ENCODE measurements at regions not wholly inside any gene's neighbourhood (a gene's known extent, or its start where the extent isn't known, plus 50 kb on each side); places are given as distances from the start of the nearest gene placed in this dataset.

- no peak overlapping the region for H3K27ac ChIP-seq
- H3K27me3 ChIP-seq (ENCODE audit: low read depth), result no peaks in the 10 kb centered on the region
- H3K4me3 ChIP-seq, result no peak overlapping the region
- H3K36me3 ChIP-seq, result no peaks in the 10 kb centered on the region
- ATAC-seq, result no peak
- no peak for DNase-seq
- no peaks in the 10 kb centered on the region for H3K4me1 ChIP-seq
- peaks cover 14% of the 10 kb centered on the region for H3K9me3 ChIP-seq
- no peak for TF ChIP-seq CTCF (IDR thresholded peaks at IDR 0.05)
- intact Hi-C loops (cut with DNase I), result no loop called here
These were observed 1099.4 kb upstream of the SLIT2 start for GRCh38 chr4:19152264-19152663.

GRCh38 chr4:19151684-19152083 is 1100.0 kb upstream of the SLIT2 start:
- Histone ChIP-seq H3K9me3 (peaks cover 14% of the 10 kb centered on the region), H3K4me3 (no peak overlapping the region), H3K27me3 (ENCODE audit: low read depth) (no peaks in the 10 kb centered on the region), H3K4me1 (no peaks in the 10 kb centered on the region), H3K36me3 (no peaks in the 10 kb centered on the region), H3K27ac (no peak overlapping the region)
- intact Hi-C loops (cut with DNase I), result no loop called here
- DNase-seq, result no peak
- no peak for ATAC-seq
- no peak for TF ChIP-seq CTCF (IDR thresholded peaks at IDR 0.05)

GRCh38 chr4:19146038-19146437 is 1105.7 kb upstream of the SLIT2 start:
- intact Hi-C loops (cut with DNase I), result no loop called here
- no peak for TF ChIP-seq CTCF (IDR thresholded peaks at IDR 0.05)
- Histone ChIP-seq H3K27me3 (ENCODE audit: low read depth) (no peaks in the 10 kb centered on the region), H3K4me1 (no peaks in the 10 kb centered on the region), H3K9me3 (no peaks in the 10 kb centered on the region), H3K27ac (no peak overlapping the region), H3K4me3 (no peak overlapping the region), H3K36me3 (no peaks in the 10 kb centered on the region)
- no peak for ATAC-seq
- DNase-seq, result no peak

GRCh38 chr4:19135895-19136633 is 1114.5 kb upstream of the LCORL start:
- no peak for ATAC-seq
- no peak overlapping the region for H3K27ac ChIP-seq
- no peak for DNase-seq
- no peaks in the 10 kb centered on the region for H3K36me3 ChIP-seq
- TF ChIP-seq CTCF (IDR thresholded peaks at IDR 0.05), result no peak
- H3K9me3 ChIP-seq, result no peaks in the 10 kb centered on the region
- H3K4me3 ChIP-seq, result no peak overlapping the region
- intact Hi-C loops (cut with DNase I), result no loop called here
- H3K4me1 ChIP-seq, result no peaks in the 10 kb centered on the region
- H3K27me3 ChIP-seq (ENCODE audit: low read depth), result no peaks in the 10 kb centered on the region

- no peak for DNase-seq
- H3K27me3 ChIP-seq (ENCODE audit: low read depth), result no peaks in the 10 kb centered on the region
- H3K4me3 ChIP-seq, result no peak overlapping the region
- no peaks in the 10 kb centered on the region for H3K4me1 ChIP-seq
- H3K9me3 ChIP-seq, result no peaks in the 10 kb centered on the region
- intact Hi-C loops (cut with DNase I), result no loop called here
- ATAC-seq, result no peak
- TF ChIP-seq CTCF (IDR thresholded peaks at IDR 0.05), result no peak
- H3K27ac ChIP-seq, result no peak overlapping the region
- H3K36me3 ChIP-seq, result no peaks in the 10 kb centered on the region
These were observed 1113.1 kb upstream of the LCORL start for GRCh38 chr4:19134685-19135084.

All from lower lobe of right lung (tissue), 2 donors.